ENCODE measurements at regions not wholly inside any gene's neighbourhood (a gene's known extent, or its start where the extent isn't known, plus 50 kb on each side); places are given as distances from the start of the nearest gene placed in this dataset.

- TF ChIP-seq CTCF (IDR thresholded peaks at IDR 0.05; ENCODE audit: insufficient read depth, low read length, poor library complexity, severe bottlenecking), result no peak
- H3K36me3 ChIP-seq (ENCODE audit: control insufficient read depth, insufficient read depth, low read length), result no peaks in the 10 kb centered on the region
- no peaks in the 10 kb centered on the region for H3K27me3 ChIP-seq (replicated peaks; ENCODE audit: control insufficient read depth, insufficient read depth, low read length)
- no peak for DNase-seq (ENCODE audit: extremely low read depth, insufficient read length)
- no peak overlapping the region for H3K4me3 ChIP-seq (replicated peaks; ENCODE audit: low read depth, low read length)
These were observed 200.8 kb downstream of the TFAP2C start for GRCh38 chr20:56829788-56830385.

- Histone ChIP-seq H3K36me3 (ENCODE audit: control insufficient read depth, insufficient read depth, low read length) (no peaks in the 10 kb centered on the region), H3K27me3 (replicated peaks; ENCODE audit: control insufficient read depth, insufficient read depth, low read length) (no peaks in the 10 kb centered on the region), H3K4me3 (replicated peaks; ENCODE audit: low read depth, low read length) (no peak overlapping the region)
- DNase-seq (ENCODE audit: extremely low read depth, insufficient read length), result no peak
- no peak for TF ChIP-seq CTCF (IDR thresholded peaks at IDR 0.05; ENCODE audit: insufficient read depth, low read length, poor library complexity, severe bottlenecking)
These were observed 202.7 kb downstream of the TFAP2C start for GRCh38 chr20:56831795-56832194.

- H3K4me3 ChIP-seq (replicated peaks; ENCODE audit: low read depth, low read length), result no peak overlapping the region
- no peaks in the 10 kb centered on the region for H3K36me3 ChIP-seq (ENCODE audit: control insufficient read depth, insufficient read depth, low read length)
- TF ChIP-seq CTCF (IDR thresholded peaks at IDR 0.05; ENCODE audit: insufficient read depth, low read length, poor library complexity, severe bottlenecking), result no peak
- DNase-seq (ENCODE audit: extremely low read depth, insufficient read length), result no peak
- no peaks in the 10 kb centered on the region for H3K27me3 ChIP-seq (replicated peaks; ENCODE audit: control insufficient read depth, insufficient read depth, low read length)
These were observed 204.3 kb downstream of the TFAP2C start for GRCh38 chr20:56833427-56833826.

GRCh38 chr20:56835829-56836550, 206.9 kb downstream of the TFAP2C start:
- Histone ChIP-seq H3K36me3 (ENCODE audit: control insufficient read depth, insufficient read depth, low read length) (no peaks in the 10 kb centered on the region), H3K27me3 (replicated peaks; ENCODE audit: control insufficient read depth, insufficient read depth, low read length) (no peaks in the 10 kb centered on the region), H3K4me3 (replicated peaks; ENCODE audit: low read depth, low read length) (no peak overlapping the region)
- no peak for DNase-seq (ENCODE audit: extremely low read depth, insufficient read length)
- TF ChIP-seq CTCF (IDR thresholded peaks at IDR 0.05; ENCODE audit: insufficient read depth, low read length, poor library complexity, severe bottlenecking), result no peak

- H3K27me3 ChIP-seq (replicated peaks; ENCODE audit: control insufficient read depth, insufficient read depth, low read length), result no peaks in the 10 kb centered on the region
- no peak for TF ChIP-seq CTCF (IDR thresholded peaks at IDR 0.05; ENCODE audit: insufficient read depth, low read length, poor library complexity, severe bottlenecking)
- no peaks in the 10 kb centered on the region for H3K36me3 ChIP-seq (ENCODE audit: control insufficient read depth, insufficient read depth, low read length)
- DNase-seq (ENCODE audit: extremely low read depth, insufficient read length), result no peak
- H3K4me3 ChIP-seq (replicated peaks; ENCODE audit: low read depth, low read length), result no peak overlapping the region
These were observed 210.1 kb downstream of the TFAP2C start for GRCh38 chr20:56839222-56839621.

All from GM06990 (cell line).